SK-N-SH (cell line): ENCODE measurements at regions not wholly inside any gene's neighbourhood (a gene's known extent, or its start where the extent isn't known, plus 50 kb on each side); places are given as distances from the start of the nearest gene placed in this dataset.

Experiments used
- CTCF ChIA-PET: fragments of 300-600, 350-600 bp; formaldehyde crosslinking; extraction: SDS; loops from one replicate; lab custom pipeline; 2021; lab: Yijun Ruan, JAX
- POLR2A ChIA-PET: fragments of 350-600 bp; sonication (Branson Sonifier 250); formaldehyde crosslinking; extraction: SDS; loops from one replicate; lab custom pipeline; 2020; ENCODE audit warnings: antibody characterized with exemption, inconsistent platforms; lab: Yijun Ruan, JAX
- DNase-seq: peaks from one replicate; pipeline ENCODE4 v3.0.0; 2012
- H2AFZ ChIP-seq: fragments of 200-600 bp; sonication (generic); 2 replicates; pipeline ENCODE4 v1.8.1; 2016; ENCODE audit warnings: antibody characterized with exemption, mild to moderate bottlenecking, low read depth
- H3F3A ChIP-seq: fragments of 200-600 bp; sonication (generic); replicated peaks from 2 replicates; pipeline ENCODE3; 2016; ENCODE audit warnings: antibody characterized with exemption, mild to moderate bottlenecking; ENCODE audit not compliant: insufficient read depth
- H3K27ac ChIP-seq, 2 experiments: fragments of 200-500 bp in 1 of 2; fragments of 200-600 bp in 1 of 2; sonication (Bioruptor generic) in 1 of 2; sonication (generic), shearing (Covaris generic) in 1 of 2; 2 replicates each; pipeline versions ENCODE4 v1.5.1 to v1.6.1; 2014 to 2016; ENCODE audit warnings: low read depth in 2 of 2, inconsistent platforms in 1 of 2, low read length in 1 of 2, mild to moderate bottlenecking in 1 of 2, mixed read lengths in 1 of 2
- H3K27me3 ChIP-seq: fragments of 200-600 bp; sonication (generic), shearing (Covaris generic); 2 replicates; pipeline ENCODE4 v1.6.1; 2016; ENCODE audit warnings: mixed run types; ENCODE audit not compliant: insufficient read depth
- H3K36me3 ChIP-seq, 2 experiments: fragments of 200-500 bp in 1 of 2; fragments of 200-600 bp in 1 of 2; sonication (Bioruptor generic) in 1 of 2; sonication (generic) in 1 of 2; replicated peaks in 1 of 2; 2 replicates each; pipeline versions ENCODE3 to v1.5.1; 2014 to 2016; ENCODE audit warnings: low read length in 1 of 2, mild to moderate bottlenecking in 1 of 2; ENCODE audit not compliant: insufficient read depth in 2 of 2, control insufficient read depth in 1 of 2
- H3K4me1 ChIP-seq, 2 experiments: fragments of 200-500 bp in 1 of 2; fragments of 200-600 bp in 1 of 2; sonication (Bioruptor generic) in 1 of 2; sonication (generic), shearing (Covaris generic) in 1 of 2; 2 replicates each; pipeline versions ENCODE4 v1.5.1 to v1.6.1; 2014 to 2016; ENCODE audit warnings: low read depth in 1 of 2, low read length in 1 of 2, mixed run types in 1 of 2; ENCODE audit not compliant: insufficient read depth in 2 of 2, control insufficient read depth in 1 of 2
- H3K4me2 ChIP-seq: fragments of 200-600 bp; sonication (generic), shearing (Covaris generic); 2 replicates; pipeline ENCODE4 v1.6.1; 2017; ENCODE audit warnings: mixed run types
- H3K4me3 ChIP-seq, 2 experiments: fragments of 200-500 bp in 1 of 2; fragments of 200-600 bp in 1 of 2; sonication (Bioruptor generic) in 1 of 2; sonication (generic), shearing (Covaris generic) in 1 of 2; 2 replicates each; pipeline versions ENCODE4 v1.5.1 to v1.8.1; 2014 to 2016; ENCODE audit warnings: low read depth in 2 of 2, inconsistent platforms in 1 of 2, low read length in 1 of 2, mild to moderate bottlenecking in 1 of 2, mixed read lengths in 1 of 2, moderate library complexity in 1 of 2
- H3K79me2 ChIP-seq: fragments of 200-600 bp; sonication (generic); 2 replicates; pipeline ENCODE4 v1.8.1; 2017; ENCODE audit warnings: mild to moderate bottlenecking; ENCODE audit not compliant: insufficient read depth
- H3K9ac ChIP-seq: fragments of 200-600 bp; sonication (generic); 2 replicates; pipeline ENCODE4 v1.6.1; 2017; ENCODE audit warnings: mixed run types
- H3K9me2 ChIP-seq: fragments of 200-600 bp; sonication (generic); 2 replicates; pipeline ENCODE4 v1.6.1; 2017; ENCODE audit warnings: mixed run types
- H3K9me3 ChIP-seq: fragments of 200-600 bp; sonication (generic); 2 replicates; pipeline ENCODE4 v1.6.1; 2017; ENCODE audit warnings: mixed run types, mild to moderate bottlenecking, moderate library complexity
- H4K20me1 ChIP-seq: fragments of 200-600 bp; sonication (generic); 2 replicates; pipeline ENCODE4 v1.6.1; 2017; ENCODE audit warnings: mild to moderate bottlenecking, mixed run types; ENCODE audit not compliant: insufficient read depth
- FOSL2 ChIP-seq: IDR thresholded peaks from 2 replicates; pipeline ENCODE4 v1.4.0; 2012; ENCODE audit warnings: low read depth, mild to moderate bottlenecking, moderate library complexity, borderline replicate concordance
- FOXJ3 ChIP-seq: sonication (generic); formaldehyde crosslinking; IDR thresholded peaks from 2 replicates; pipeline ENCODE4 v1.5.1; 2020; ENCODE audit warnings: mild to moderate bottlenecking, missing genetic modification reagents
- FOXM1 ChIP-seq: IDR thresholded peaks from 2 replicates; pipeline ENCODE4 v1.4.0; 2012; ENCODE audit warnings: low read depth, mild to moderate bottlenecking
- GATA2 ChIP-seq: sonication (generic); formaldehyde crosslinking; IDR thresholded peaks from 2 replicates; pipeline ENCODE4 v1.5.0; 2020; ENCODE audit warnings: mild to moderate bottlenecking, missing genetic modification reagents
- JUND ChIP-seq: IDR thresholded peaks from 2 replicates; pipeline ENCODE4 v1.4.0; 2012
- MXI1 ChIP-seq: IDR thresholded peaks from 2 replicates; pipeline ENCODE4 v1.6.1; 2012; ENCODE audit warnings: mild to moderate bottlenecking, low read depth, low read length, improper control_type of control experiment
- POLR2AphosphoS5 ChIP-seq: IDR thresholded peaks from 2 replicates; pipeline ENCODE4 v1.6.1; 2012; ENCODE audit warnings: low read depth, low read length
- RFX5 ChIP-seq: IDR thresholded peaks from 2 replicates; pipeline ENCODE4 v1.6.1; 2012; ENCODE audit warnings: mild to moderate bottlenecking, improper control_type of control experiment, low read length
- SIN3A ChIP-seq: IDR thresholded peaks from 2 replicates; pipeline ENCODE4 v1.6.1; 2012; ENCODE audit warnings: low read depth, mild to moderate bottlenecking, low read length, moderate library complexity, borderline replicate concordance
- TAF1 ChIP-seq: IDR thresholded peaks from 2 replicates; pipeline ENCODE4 v1.6.1; 2012; ENCODE audit warnings: low read depth, mild to moderate bottlenecking, low read length, moderate library complexity, borderline replicate concordance
- WGBS: methylation state at CpG from one replicate; pipeline ENCODE4 v1.1.6; 2017; ENCODE audit warnings: low lambda C conversion rate; 5-methylcytosine and 5-hydroxymethylcytosine counted together
- TF ChIP-seq, protein P1 (sequence below): IDR thresholded peaks from 2 replicates; pipeline ENCODE4 v1.6.1; 2012; ENCODE audit warnings: mild to moderate bottlenecking, low read depth, low read length, moderate library complexity
- TF ChIP-seq, protein P2 (sequence below): IDR thresholded peaks from 2 replicates; pipeline ENCODE4; 2012

DNA sequence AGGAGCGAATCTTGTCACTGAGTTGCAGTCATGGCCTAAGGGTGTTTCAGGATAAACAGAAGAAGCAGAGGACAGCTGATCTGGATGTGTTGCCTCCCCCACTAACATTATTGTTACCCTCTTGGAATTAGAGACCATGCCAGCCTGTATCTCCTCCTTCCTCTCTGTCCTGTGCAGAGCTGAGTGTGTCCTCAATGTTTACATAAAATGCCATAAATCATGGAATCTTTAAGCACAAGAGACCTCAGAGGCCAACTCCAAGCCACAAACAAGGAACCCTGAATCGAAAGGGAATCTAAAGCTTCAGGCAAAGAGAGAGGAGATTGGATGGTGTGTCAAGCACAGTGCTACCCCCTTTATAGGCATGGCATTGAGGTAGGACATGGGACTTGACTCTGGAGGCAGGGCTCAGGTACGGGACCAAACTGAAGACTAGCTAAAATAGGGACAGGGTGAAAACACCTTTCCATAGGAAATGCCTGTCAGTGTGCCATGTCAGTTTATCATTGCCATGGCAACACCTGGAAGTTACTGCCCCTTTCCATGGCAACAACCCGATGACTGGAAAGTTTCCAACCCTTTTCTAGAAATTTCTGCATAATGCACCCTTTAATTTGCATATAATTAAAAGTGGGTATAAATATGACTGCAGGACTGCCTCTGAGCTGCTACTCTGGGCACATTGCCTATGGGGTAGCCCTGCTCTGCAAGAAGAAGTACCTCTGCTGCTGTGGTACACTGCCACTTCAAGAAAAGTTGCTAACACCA is 489.7 kb downstream of the MIAT start:
- no peaks in the 10 kb centered on the region for H3K9me2 ChIP-seq
- ChIA-PET CTCF (no interaction called here), POLR2A (no interaction called here)
- H3K36me3 ChIP-seq: no peaks in the 10 kb centered on the region
- H4K20me1 ChIP-seq: no peaks in the 10 kb centered on the region
- no peaks in the 10 kb centered on the region for H3K9me3 ChIP-seq
- peaks cover 0 to 7% of the 10 kb centered on the region in 2 experiments; a peak in 1 of 4 replicates for H3K4me1 ChIP-seq
- no peak overlapping the region for H3K4me2 ChIP-seq
- no peak overlapping the region for H3K27ac ChIP-seq
- H3K27me3 ChIP-seq: no peaks in the 10 kb centered on the region
- no peak overlapping the region for H2AFZ ChIP-seq
- peaks cover 2% of the 10 kb centered on the region for H3F3A ChIP-seq
- TF ChIP-seq FOXM1: no peak
- no peak for TF ChIP-seq JUND
- no peak for TF ChIP-seq FOXJ3 (CRISPR knock-in tag)
- TF ChIP-seq, protein P1, sequence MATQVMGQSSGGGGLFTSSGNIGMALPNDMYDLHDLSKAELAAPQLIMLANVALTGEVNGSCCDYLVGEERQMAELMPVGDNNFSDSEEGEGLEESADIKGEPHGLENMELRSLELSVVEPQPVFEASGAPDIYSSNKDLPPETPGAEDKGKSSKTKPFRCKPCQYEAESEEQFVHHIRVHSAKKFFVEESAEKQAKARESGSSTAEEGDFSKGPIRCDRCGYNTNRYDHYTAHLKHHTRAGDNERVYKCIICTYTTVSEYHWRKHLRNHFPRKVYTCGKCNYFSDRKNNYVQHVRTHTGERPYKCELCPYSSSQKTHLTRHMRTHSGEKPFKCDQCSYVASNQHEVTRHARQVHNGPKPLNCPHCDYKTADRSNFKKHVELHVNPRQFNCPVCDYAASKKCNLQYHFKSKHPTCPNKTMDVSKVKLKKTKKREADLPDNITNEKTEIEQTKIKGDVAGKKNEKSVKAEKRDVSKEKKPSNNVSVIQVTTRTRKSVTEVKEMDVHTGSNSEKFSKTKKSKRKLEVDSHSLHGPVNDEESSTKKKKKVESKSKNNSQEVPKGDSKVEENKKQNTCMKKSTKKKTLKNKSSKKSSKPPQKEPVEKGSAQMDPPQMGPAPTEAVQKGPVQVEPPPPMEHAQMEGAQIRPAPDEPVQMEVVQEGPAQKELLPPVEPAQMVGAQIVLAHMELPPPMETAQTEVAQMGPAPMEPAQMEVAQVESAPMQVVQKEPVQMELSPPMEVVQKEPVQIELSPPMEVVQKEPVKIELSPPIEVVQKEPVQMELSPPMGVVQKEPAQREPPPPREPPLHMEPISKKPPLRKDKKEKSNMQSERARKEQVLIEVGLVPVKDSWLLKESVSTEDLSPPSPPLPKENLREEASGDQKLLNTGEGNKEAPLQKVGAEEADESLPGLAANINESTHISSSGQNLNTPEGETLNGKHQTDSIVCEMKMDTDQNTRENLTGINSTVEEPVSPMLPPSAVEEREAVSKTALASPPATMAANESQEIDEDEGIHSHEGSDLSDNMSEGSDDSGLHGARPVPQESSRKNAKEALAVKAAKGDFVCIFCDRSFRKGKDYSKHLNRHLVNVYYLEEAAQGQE: no peak
- H3K9ac ChIP-seq: no peak overlapping the region
- no peak for DNase-seq
- 46% methylated on average over 4 of the region's 4 CpGs for WGBS
- no peaks in the 10 kb centered on the region for H3K79me2 ChIP-seq
- H3K4me3 ChIP-seq: no peak overlapping the region

DNA sequence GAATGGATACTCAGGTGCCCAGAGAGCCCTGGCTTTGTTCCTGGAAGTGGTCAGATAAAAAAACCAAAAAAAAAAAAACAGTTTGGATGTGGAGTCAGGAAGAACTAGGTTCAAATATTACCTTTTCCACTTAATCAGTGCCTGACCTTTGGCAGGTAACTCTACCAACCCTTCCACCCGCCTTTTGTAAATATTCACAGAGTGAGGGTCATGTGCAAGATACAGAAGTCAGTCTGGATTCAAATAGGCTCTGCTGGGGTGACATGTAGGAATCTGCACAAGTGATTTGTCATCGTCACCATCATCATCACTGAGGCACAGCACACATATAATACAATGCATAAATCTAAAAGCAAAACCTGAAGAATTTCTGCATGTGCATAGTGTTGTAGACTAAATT is 490.7 kb downstream of the MIAT start:
- POLR2A ChIA-PET: no interaction called here
- Histone ChIP-seq H3K4me2 (no peak overlapping the region), H3K9ac (no peak overlapping the region), H3K9me3 (no peaks in the 10 kb centered on the region), H4K20me1 (no peaks in the 10 kb centered on the region), H3K27me3 (no peaks in the 10 kb centered on the region), H3K79me2 (no peaks in the 10 kb centered on the region), H3K9me2 (no peaks in the 10 kb centered on the region), H3F3A (peaks cover 3% of the 10 kb centered on the region), H3K4me3 (no peak overlapping the region), H3K36me3 (no peaks in the 10 kb centered on the region), H2AFZ (no peak overlapping the region), H3K27ac (no peak overlapping the region), H3K4me1 (peaks cover 0 to 7% of the 10 kb centered on the region in 2 experiments; a peak in 1 of 4 replicates)
- no peak for TF ChIP-seq MXI1
- TF ChIP-seq RFX5: no peak
- no peak for TF ChIP-seq JUND
- TF ChIP-seq POLR2AphosphoS5: no peak
- TF ChIP-seq FOXM1: no peak
- TF ChIP-seq, protein P2, sequence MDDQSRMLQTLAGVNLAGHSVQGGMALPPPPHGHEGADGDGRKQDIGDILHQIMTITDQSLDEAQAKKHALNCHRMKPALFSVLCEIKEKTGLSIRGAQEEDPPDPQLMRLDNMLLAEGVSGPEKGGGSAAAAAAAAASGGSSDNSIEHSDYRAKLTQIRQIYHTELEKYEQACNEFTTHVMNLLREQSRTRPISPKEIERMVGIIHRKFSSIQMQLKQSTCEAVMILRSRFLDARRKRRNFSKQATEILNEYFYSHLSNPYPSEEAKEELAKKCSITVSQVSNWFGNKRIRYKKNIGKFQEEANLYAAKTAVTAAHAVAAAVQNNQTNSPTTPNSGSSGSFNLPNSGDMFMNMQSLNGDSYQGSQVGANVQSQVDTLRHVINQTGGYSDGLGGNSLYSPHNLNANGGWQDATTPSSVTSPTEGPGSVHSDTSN: no peak
- TF ChIP-seq TAF1: no peak
- TF ChIP-seq SIN3A: no peak
- TF ChIP-seq FOSL2: no peak
- TF ChIP-seq GATA2: no peak
- WGBS: 69% methylated on average over 2 of the region's 2 CpGs
- CTCF ChIA-PET: no interaction called here
- DNase-seq: no peak
